ENCODE measurements at regions not wholly inside any gene's neighbourhood (a gene's known extent, or its start where the extent isn't known, plus 50 kb on each side); places are given as distances from the start of the nearest gene placed in this dataset.
"Not testable (repeated sequence)": the region's sequence is repeated elsewhere in the genome, so short reads cannot be mapped to it uniquely, and the experiment has no call there.

- in situ Hi-C loops (cut with HindIII; ENCODE audit: low pct_ligation_motif_present, low pct_unique_long_range_greater_than_20kb, low sequenced_read_pairs): no loop called here
Measured at GRCh38 chr1:118290571-118290970, 105.5 kb upstream of the SPAG17 start.

DNA sequence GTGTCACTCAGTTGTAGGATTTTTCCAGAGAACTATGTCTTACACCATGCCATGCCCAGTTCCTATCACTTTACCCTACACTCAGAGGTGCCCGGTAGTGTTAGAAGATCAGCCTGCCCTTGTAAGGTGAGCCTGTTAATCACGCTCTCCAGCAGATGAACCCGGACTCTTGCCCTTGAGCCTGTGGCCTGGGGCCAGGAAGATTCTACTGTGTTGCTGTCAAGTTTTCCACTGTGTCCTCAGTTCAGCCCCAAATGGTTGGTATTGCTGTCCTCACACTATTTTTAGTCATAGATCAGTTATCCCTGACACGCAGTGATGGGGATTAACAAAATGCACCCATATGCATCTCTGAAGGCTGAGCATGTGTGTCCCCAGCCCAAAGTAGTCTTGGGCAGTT lies 105.0 kb upstream of the SPAG17 start:
- no peak for DNase-seq
- in situ Hi-C loops (cut with HindIII; ENCODE audit: low pct_ligation_motif_present, low pct_unique_long_range_greater_than_20kb, low sequenced_read_pairs): no loop called here

More at GRCh38 chr1:118290571-118290970, 105.5 kb upstream of the SPAG17 start:
- DNase-seq: no peak

GRCh38 chr1:118280656-118281055 lies 95.6 kb upstream of the SPAG17 start:
- in situ Hi-C loops (cut with HindIII; ENCODE audit: low pct_ligation_motif_present, low pct_unique_long_range_greater_than_20kb, low sequenced_read_pairs); DNase-seq: not testable (repeated sequence)

GRCh38 chr1:118275472-118276115 lies 90.6 kb upstream of the SPAG17 start:
- in situ Hi-C loops (cut with HindIII; ENCODE audit: low pct_ligation_motif_present, low pct_unique_long_range_greater_than_20kb, low sequenced_read_pairs): no loop called here
- no peak for DNase-seq

DNA sequence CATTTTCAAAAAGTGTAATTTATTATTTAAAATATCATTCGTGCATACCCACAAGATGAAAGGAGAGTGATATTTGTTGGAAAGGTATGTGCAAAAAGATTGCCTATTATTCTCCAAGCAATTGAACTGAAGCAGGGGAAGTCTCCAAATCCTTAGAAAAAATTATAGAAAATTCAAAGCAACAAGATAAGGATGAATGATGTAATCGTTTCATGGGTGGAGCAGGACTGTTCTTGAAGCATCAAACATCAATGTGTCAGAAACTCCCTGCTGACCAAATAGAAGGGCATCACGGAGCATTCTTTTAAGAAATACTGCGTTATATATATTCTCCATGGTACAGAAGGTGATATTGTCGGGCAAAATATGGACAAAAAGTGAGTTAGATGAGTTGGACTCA lies 87.9 kb upstream of the SPAG17 start:
- in situ Hi-C loops (cut with HindIII; ENCODE audit: low pct_ligation_motif_present, low pct_unique_long_range_greater_than_20kb, low sequenced_read_pairs): no loop called here
- no peak for DNase-seq

GRCh38 chr1:118271883-118272282 lies 86.9 kb upstream of the SPAG17 start:
- in situ Hi-C loops (cut with HindIII; ENCODE audit: low pct_ligation_motif_present, low pct_unique_long_range_greater_than_20kb, low sequenced_read_pairs): no loop called here
- no peak for DNase-seq

- DNase-seq: no peak
- in situ Hi-C loops (cut with HindIII; ENCODE audit: low pct_ligation_motif_present, low pct_unique_long_range_greater_than_20kb, low sequenced_read_pairs): no loop called here
Measured at GRCh38 chr1:118269598-118269997, 84.6 kb upstream of the SPAG17 start.

- DNase-seq: no peak
- in situ Hi-C loops (cut with HindIII; ENCODE audit: low pct_ligation_motif_present, low pct_unique_long_range_greater_than_20kb, low sequenced_read_pairs): no loop called here
Measured at GRCh38 chr1:118266436-118266835, 81.4 kb upstream of the SPAG17 start.

- DNase-seq: no peak
- in situ Hi-C loops (cut with HindIII; ENCODE audit: low pct_ligation_motif_present, low pct_unique_long_range_greater_than_20kb, low sequenced_read_pairs): no loop called here
Measured at GRCh38 chr1:118264343-118264742, 79.3 kb upstream of the SPAG17 start.

DNA sequence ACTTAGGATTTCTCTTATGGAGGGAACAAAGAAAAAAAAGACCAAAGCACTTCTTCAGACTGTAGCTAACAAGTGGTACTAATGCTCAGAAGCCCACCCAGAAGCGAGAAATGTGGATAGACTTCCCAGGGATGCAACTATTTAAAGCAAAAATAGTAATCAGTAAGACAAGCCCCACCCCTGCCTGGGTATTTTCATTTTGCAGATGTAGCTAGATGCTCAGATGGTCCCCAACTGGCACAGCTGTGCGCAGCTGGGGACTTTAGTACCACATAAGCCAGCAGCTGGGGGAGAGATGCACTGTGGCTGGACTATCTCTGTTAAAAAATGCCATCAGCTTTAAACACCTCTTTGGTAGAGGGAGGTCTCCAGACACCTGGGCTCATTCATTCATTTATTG lies 77.8 kb upstream of the SPAG17 start:
- DNase-seq: no peak
- in situ Hi-C loops (cut with HindIII; ENCODE audit: low pct_ligation_motif_present, low pct_unique_long_range_greater_than_20kb, low sequenced_read_pairs): no loop called here

DNA sequence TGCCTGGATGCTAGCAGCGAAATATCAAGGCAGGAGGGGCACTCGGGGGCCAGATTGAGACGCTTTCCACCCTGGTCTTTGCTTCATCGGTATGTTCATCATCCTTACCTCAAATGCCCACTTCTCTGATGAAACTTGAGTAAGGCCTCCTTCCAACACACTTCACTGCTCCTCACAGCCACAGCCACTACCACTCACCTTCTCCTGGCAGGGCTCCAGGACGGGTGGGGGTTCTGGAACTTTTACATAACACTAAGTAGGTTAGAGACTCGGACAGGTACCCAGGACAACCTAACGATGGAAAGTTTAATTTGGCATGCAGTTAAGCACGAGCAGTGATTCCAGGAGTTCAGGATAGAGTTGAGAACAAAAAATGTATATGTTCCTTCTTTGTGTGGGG lies 73.9 kb upstream of the SPAG17 start:
- DNase-seq: no peak
- in situ Hi-C loops (cut with HindIII; ENCODE audit: low pct_ligation_motif_present, low pct_unique_long_range_greater_than_20kb, low sequenced_read_pairs): no loop called here

DNA sequence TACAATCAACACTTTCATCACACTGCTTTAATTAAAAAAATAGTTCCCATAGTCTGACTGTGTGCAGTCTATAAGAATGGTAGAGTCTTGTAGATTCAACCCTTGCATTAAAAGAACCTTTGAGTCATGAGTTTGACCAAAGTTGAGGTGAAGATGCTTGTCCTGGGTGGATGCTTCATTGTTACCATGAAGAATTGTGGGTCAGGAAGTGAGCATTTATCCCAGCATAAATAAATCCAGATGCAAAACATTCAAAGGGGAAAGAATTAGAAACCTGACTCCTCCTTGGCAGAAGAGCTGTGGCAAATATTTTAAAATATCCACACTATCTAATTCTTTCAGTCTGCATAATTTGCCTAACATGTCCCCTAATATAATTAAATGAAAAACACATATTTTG lies 72.9 kb upstream of the SPAG17 start:
- in situ Hi-C loops (cut with HindIII; ENCODE audit: low pct_ligation_motif_present, low pct_unique_long_range_greater_than_20kb, low sequenced_read_pairs): no loop called here
- no peak for DNase-seq

DNA sequence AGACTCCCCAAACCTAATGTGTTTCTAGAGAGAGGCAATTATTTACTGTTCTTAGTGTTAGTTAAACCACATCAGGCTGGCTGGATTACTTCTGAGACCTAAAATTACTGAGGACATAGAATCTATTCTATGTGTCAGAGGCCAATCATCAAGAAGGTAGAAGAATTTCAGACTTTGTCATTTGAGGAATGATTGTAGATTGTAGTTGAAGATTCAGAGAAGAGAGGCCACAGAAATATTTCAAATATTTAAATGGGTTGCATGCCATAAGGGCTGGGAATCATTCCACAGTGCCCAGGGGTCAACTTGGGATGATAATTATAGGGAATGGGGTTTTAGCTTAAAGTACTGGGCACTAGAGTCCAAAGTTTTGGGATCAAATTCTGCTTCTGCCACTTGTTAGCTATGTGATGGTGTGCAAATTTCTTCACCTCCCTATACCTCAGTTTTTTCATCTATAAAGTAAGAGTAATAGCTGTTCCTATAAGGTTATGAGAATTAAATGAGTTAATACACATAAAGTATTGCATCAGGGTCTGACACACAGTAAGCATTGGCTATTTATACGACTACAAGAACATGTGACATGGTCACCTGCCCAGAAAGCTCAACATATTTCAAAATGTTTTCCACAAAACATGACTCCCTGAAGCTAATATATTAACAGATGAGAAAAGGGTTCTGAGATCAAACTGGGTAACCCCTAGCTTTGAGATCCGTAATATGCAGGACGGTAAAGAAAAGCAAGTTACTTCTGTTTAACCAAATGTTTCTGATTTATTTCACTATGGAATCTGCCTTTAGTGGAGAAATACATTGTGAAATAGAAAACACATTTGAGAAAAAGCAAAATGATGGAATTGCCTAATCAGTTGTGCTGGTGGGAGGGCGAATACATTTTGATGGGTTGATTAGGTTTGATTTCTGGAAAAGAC lies 69.7 kb upstream of the SPAG17 start:
- no peak for DNase-seq
- in situ Hi-C loops (cut with HindIII; ENCODE audit: low pct_ligation_motif_present, low pct_unique_long_range_greater_than_20kb, low sequenced_read_pairs): no loop called here

GRCh38 chr1:118254001-118254400 lies 69.0 kb upstream of the SPAG17 start:
- no peak for DNase-seq
- in situ Hi-C loops (cut with HindIII; ENCODE audit: low pct_ligation_motif_present, low pct_unique_long_range_greater_than_20kb, low sequenced_read_pairs): no loop called here

- in situ Hi-C loops (cut with HindIII; ENCODE audit: low pct_ligation_motif_present, low pct_unique_long_range_greater_than_20kb, low sequenced_read_pairs): no loop called here
- no peak for DNase-seq
Measured at GRCh38 chr1:118253053-118253915, 68.3 kb upstream of the SPAG17 start.

- in situ Hi-C loops (cut with HindIII; ENCODE audit: low pct_ligation_motif_present, low pct_unique_long_range_greater_than_20kb, low sequenced_read_pairs): no loop called here
- DNase-seq: no peak
Measured at GRCh38 chr1:118252624-118253023, 67.6 kb upstream of the SPAG17 start.

GRCh38 chr1:118250232-118250631 lies 65.2 kb upstream of the SPAG17 start:
- no peak for DNase-seq
- in situ Hi-C loops (cut with HindIII; ENCODE audit: low pct_ligation_motif_present, low pct_unique_long_range_greater_than_20kb, low sequenced_read_pairs): no loop called here

DNA sequence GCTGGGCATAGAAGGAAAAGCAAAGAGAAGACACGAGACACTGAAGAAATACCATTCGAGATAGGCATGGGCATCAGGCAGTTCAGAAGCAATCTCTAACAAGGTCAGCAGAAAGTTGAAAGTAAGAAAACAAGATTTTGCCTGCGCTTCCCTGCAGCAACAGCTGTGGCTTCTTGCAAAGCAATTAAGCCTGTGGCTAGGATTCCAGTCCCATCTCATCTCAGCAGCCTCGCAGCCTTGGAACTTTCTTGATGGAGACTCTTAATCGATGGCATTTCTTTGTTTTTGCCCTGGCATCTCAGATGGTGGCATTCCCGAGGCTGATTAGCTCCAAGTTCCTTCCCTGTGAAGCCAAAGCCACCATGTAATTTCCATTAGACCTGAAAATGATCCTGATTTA lies 64.6 kb upstream of the SPAG17 start:
- in situ Hi-C loops (cut with HindIII; ENCODE audit: low pct_ligation_motif_present, low pct_unique_long_range_greater_than_20kb, low sequenced_read_pairs): loop anchor here (25.0 kb wide), 1 partner anchor 112 kb away; no protein-coding TSS in a partner anchor

DNA sequence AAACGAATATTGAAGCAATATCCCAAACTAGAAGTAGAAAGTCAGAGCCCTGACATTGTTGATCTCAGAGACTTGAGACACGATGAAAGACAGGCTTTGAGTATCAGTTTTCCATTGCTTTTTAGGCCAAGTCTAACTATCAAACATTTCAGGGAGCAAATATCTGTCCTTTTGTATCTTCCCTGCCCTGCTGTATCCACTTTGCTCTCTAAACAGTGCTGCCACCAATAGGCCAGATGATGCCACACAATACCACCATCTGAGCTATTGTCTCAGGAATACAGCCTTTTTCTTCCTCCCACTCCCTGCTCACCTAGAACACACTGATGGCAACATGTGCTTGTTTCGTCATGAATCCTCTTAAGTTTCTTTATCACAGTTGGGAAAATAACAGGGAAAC lies 62.6 kb upstream of the SPAG17 start:
- peak; percentile 26 for DNase-seq
- in situ Hi-C loops (cut with HindIII; ENCODE audit: low pct_ligation_motif_present, low pct_unique_long_range_greater_than_20kb, low sequenced_read_pairs): loop anchor here (25.0 kb wide), 1 partner anchor 110 kb away; no protein-coding TSS in a partner anchor

More for the DNA sequence above, 64.6 kb upstream of the SPAG17 start:
- no peak for DNase-seq

Data from ACHN (cell line).